Dendritic cell treated with granulocyte-macrophage colony-stimulating factor and Interleukin-4, amounts not matched to agents 40 ng/mL and 50 ng/mL, for 4 days (primary cell): ENCODE measurements at regions not wholly inside any gene's neighbourhood (a gene's known extent, or its start where the extent isn't known, plus 50 kb on each side); places are given as distances from the start of the nearest gene placed in this dataset.

Experiments
- H3K27ac Mint-ChIP-seq: one replicate; pipeline ENCODE4 v1.8.0; 2022; ENCODE audit warnings: mild to moderate bottlenecking, mixed read lengths
- H3K27me3 Mint-ChIP-seq: one replicate; pipeline ENCODE4 v1.8.0; 2022; ENCODE audit warnings: mild to moderate bottlenecking, mixed read lengths
- H3K36me3 Mint-ChIP-seq: one replicate; pipeline ENCODE4 v1.8.0; 2022; ENCODE audit warnings: low read depth, mixed read lengths
- H3K4me1 Mint-ChIP-seq: one replicate; pipeline ENCODE4 v1.8.0; 2022; ENCODE audit warnings: low read depth, mixed read lengths
- H3K4me3 Mint-ChIP-seq: one replicate; pipeline ENCODE4 v1.8.0; 2022; ENCODE audit warnings: mild to moderate bottlenecking, moderate library complexity, mixed read lengths
- H3K9me3 Mint-ChIP-seq: one replicate; pipeline ENCODE4 v1.8.0; 2022; ENCODE audit warnings: mixed read lengths
- intact Hi-C: fragments of 100-400 bp; cut with micrococcal nuclease; formaldehyde crosslinking; loops from one replicate; pipeline ENCODE4 v1.15.0; 2022

GRCh38 chr13:39133781-39134180 is 95.5 kb downstream of the NHLRC3 start:
- Mint-ChIP-seq H3K27me3 (no peaks in the 10 kb centered on the region), H3K4me3 (no peak overlapping the region), H3K4me1 (no peaks in the 10 kb centered on the region), H3K27ac (no peak overlapping the region), H3K36me3 (no peaks in the 10 kb centered on the region), H3K9me3 (no peaks in the 10 kb centered on the region)
- intact Hi-C loops = no loop called here

DNA sequence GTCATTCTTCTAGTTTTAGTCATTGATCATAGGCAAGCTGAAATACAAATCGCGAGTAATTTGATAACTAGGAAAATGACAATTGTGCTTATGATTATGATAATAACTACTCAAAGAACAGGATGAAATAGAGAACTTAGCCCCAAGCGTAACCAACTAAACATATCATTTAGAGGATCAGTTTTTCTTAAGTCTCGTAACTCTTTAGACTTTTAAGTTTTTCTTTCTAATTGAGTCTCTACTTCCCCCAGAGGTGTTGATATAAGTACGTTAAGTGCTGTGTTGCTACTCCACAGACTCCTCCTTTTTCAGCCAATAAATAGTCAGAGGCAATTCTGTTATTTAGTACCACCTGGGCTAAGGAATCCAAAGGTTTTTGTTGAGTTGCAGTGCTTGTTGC is 96.3 kb downstream of the NHLRC3 start:
- Mint-ChIP-seq H3K4me1 (no peaks in the 10 kb centered on the region), H3K9me3 (no peaks in the 10 kb centered on the region), H3K27me3 (no peaks in the 10 kb centered on the region), H3K36me3 (no peaks in the 10 kb centered on the region), H3K4me3 (no peak overlapping the region), H3K27ac (no peak overlapping the region)
- intact Hi-C loops = no loop called here

- intact Hi-C loops = loop anchor here (2.0 kb wide), 1 partner anchor 468 kb away; no protein-coding TSS in a partner anchor
- Mint-ChIP-seq H3K4me1 (no peaks in the 10 kb centered on the region), H3K4me3 (no peak overlapping the region), H3K36me3 (no peaks in the 10 kb centered on the region), H3K27ac (no peak overlapping the region), H3K27me3 (no peaks in the 10 kb centered on the region), H3K9me3 (no peaks in the 10 kb centered on the region)
Observed at GRCh38 chr13:39144391-39144790, 106.1 kb downstream of the NHLRC3 start.

DNA sequence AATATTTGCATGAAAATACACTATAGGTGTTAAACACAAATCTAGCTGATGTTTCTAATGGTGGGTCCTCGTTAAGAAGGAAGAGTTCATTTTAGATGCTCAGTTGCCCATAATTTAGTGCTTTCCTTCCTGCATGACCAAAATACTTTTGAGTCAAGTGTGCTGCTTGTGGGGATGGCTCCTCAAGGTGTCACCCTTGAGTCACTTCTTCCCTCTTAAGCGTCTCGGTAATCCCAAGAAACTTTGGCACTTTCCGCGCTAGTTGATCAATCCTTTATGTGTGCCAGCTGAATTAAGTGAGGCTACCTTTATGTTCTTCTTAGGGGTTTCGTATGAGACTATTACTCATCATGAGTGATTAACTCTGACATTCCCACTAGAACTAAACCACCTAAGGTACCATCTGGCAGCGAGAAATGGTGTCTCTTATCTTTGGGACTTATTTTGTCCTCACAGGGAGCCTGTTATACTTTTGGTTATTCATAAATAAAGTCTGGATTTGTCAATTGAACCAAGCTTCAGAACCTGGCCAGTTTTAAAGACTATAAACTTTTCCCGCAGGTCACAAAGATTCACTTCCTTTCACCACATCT is 106.8 kb downstream of the NHLRC3 start:
- intact Hi-C loops = loop anchor here (2.0 kb wide), 1 partner anchor 468 kb away; no protein-coding TSS in a partner anchor
- Mint-ChIP-seq H3K27me3 (no peaks in the 10 kb centered on the region), H3K27ac (no peak overlapping the region), H3K9me3 (no peaks in the 10 kb centered on the region), H3K4me3 (no peak overlapping the region), H3K4me1 (no peaks in the 10 kb centered on the region), H3K36me3 (no peaks in the 10 kb centered on the region)

DNA sequence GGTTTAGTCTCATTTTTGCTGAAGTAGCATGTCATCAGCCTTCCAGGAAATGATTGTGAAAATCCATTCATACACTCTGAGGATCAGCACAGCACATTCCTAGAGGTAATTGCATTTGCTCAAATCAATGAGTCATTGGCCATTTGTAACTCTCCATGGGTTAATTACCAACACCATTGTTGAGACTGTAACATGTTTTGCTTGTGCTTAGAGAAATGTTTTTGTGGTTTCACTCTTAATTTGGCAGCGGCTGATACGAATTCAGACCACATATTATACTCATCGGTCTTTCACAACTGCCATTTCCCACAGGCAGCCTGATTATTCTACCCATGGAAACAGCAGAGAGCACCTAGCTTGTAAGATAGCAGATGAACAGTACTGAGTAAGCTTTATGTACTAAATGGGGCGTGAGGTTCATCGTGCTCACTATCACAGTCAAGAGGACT is 110.3 kb downstream of the NHLRC3 start:
- H3K4me3 Mint-ChIP-seq = no peak overlapping the region
- H3K36me3 Mint-ChIP-seq = no peaks in the 10 kb centered on the region
- no peaks in the 10 kb centered on the region for H3K4me1 Mint-ChIP-seq
- no peaks in the 10 kb centered on the region for H3K9me3 Mint-ChIP-seq
- intact Hi-C loops = no loop called here
- H3K27ac Mint-ChIP-seq = no peak overlapping the region
- H3K27me3 Mint-ChIP-seq = no peaks in the 10 kb centered on the region

- Mint-ChIP-seq H3K36me3 (no peaks in the 10 kb centered on the region), H3K27me3 (no peaks in the 10 kb centered on the region), H3K27ac (no peak overlapping the region), H3K9me3 (no peaks in the 10 kb centered on the region), H3K4me3 (no peak overlapping the region), H3K4me1 (no peaks in the 10 kb centered on the region)
- intact Hi-C loops = no loop called here
Observed at GRCh38 chr13:39149896-39150295, 111.6 kb downstream of the NHLRC3 start.

- H3K9me3 Mint-ChIP-seq = no peaks in the 10 kb centered on the region
- intact Hi-C loops = no loop called here
- H3K4me3 Mint-ChIP-seq = no peak overlapping the region
- H3K27ac Mint-ChIP-seq = no peak overlapping the region
- H3K4me1 Mint-ChIP-seq = no peaks in the 10 kb centered on the region
- H3K27me3 Mint-ChIP-seq = peaks cover 3% of the 10 kb centered on the region
- no peaks in the 10 kb centered on the region for H3K36me3 Mint-ChIP-seq
Observed at GRCh38 chr13:39154041-39154440, 115.8 kb downstream of the NHLRC3 start.

DNA sequence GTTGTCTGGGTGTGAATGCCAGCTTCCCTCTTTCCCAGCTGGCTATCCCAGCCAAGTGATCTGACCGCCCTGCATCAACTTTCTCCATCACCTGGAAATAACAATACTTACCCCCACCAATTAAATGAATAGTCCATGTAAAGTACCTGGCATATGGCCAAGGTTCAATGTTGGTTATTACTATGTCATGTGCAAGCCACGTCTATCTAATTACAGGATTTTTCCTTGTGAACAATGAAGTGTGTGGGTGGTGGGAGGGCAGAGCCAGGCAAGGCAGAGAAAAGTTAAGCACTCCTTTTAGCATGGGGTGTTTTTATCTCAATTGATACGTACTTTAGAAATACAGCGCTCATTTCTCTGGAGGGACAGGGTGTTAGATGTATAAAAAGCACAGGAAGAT is 121.1 kb downstream of the NHLRC3 start:
- Mint-ChIP-seq H3K4me1 (no peaks in the 10 kb centered on the region), H3K9me3 (no peaks in the 10 kb centered on the region), H3K27me3 (peaks cover 5% of the 10 kb centered on the region), H3K4me3 (no peak overlapping the region), H3K36me3 (no peaks in the 10 kb centered on the region), H3K27ac (no peak overlapping the region)
- intact Hi-C loops = no loop called here

DNA sequence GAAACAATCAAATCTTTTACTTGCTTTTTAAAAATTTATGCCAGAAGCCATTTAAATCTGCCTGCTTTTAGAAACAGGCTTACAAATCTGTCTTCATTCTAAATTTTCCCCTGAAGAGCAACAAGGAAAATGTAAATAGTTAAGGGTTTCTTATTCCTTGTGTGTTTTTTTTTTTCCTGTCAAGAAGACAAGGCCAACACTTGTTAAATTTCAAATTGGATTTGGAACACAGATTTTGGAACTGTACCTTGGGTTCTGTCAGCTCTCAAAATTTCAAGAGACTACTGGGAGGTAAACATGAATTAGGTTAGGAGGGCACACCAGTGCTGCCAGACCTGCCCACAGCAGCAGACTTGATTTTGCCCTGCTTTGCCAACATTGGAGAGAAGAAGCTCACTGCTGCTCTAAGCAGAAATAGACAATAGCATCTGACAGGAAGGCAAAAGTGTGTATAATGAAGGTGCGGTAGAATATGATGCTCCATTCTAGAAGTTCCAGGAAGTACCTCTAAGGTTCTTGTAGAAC is 121.7 kb downstream of the NHLRC3 start:
- peaks cover 5% of the 10 kb centered on the region for H3K27me3 Mint-ChIP-seq
- H3K36me3 Mint-ChIP-seq = no peaks in the 10 kb centered on the region
- no peaks in the 10 kb centered on the region for H3K9me3 Mint-ChIP-seq
- H3K27ac Mint-ChIP-seq = no peak overlapping the region
- no peaks in the 10 kb centered on the region for H3K4me1 Mint-ChIP-seq
- H3K4me3 Mint-ChIP-seq = no peak overlapping the region
- intact Hi-C loops = no loop called here

DNA sequence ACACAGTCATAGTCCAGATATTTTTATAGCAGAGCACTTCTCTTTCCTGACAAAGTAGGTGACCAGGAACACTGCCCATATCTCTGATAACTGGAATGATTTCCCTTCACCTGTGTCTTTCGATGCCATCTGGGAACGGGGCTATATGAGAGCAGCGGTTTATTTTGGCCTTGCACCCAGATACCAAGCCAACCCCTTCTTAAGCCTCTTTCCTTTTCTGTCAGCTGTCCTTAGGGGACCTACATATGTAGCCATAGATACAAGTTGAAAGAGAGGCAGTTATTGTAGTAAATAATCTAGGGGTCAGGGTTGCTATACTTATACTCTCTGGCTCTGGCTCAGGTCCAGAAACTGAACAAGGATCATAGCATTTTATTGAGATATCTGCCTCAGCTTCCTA is 128.8 kb downstream of the NHLRC3 start:
- Mint-ChIP-seq H3K4me3 (no peak overlapping the region), H3K9me3 (no peaks in the 10 kb centered on the region), H3K27ac (no peak overlapping the region), H3K36me3 (no peaks in the 10 kb centered on the region), H3K27me3 (no peaks in the 10 kb centered on the region), H3K4me1 (no peaks in the 10 kb centered on the region)
- intact Hi-C loops = no loop called here

DNA sequence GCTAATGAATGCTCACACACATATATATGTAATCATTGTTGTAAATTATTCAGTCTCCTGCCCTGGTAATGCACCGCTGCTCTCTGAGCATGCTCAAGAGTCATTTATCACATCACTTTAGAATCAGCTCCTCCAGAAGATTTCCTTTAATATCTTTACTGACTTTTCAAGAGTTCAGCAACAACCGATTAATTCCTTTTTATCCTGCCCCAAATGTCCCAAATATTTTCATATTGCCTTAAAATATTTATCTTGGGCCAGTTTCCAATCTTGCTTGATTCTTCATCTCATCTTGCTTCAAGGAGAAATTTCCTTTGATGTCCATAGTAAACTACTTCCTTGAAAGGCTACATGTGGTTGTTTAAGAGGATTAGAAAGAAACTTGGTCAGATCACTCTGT is 132.5 kb downstream of the NHLRC3 start:
- H3K36me3 Mint-ChIP-seq = no peaks in the 10 kb centered on the region
- no peak overlapping the region for H3K4me3 Mint-ChIP-seq
- H3K4me1 Mint-ChIP-seq = no peaks in the 10 kb centered on the region
- intact Hi-C loops = no loop called here
- no peaks in the 10 kb centered on the region for H3K27me3 Mint-ChIP-seq
- H3K9me3 Mint-ChIP-seq = no peaks in the 10 kb centered on the region
- no peak overlapping the region for H3K27ac Mint-ChIP-seq

DNA sequence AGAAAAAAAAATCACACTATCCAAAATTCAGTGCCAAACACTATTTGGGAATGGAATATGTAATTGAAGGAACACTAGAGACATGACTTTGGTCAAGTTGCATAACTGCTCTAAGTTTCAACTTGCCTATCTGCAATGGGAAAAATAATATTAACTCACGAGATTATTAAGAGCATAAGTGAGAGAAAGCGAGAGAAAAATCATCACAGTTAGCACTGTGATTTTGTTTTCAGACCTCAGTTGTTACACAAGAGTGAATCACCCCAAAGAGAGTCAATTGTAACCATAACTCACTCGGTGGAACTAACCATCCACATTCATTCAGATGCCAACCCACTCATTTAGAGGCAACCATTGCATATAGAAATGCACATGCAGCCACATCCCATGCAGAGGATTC is 147.1 kb downstream of the NHLRC3 start:
- H3K4me3 Mint-ChIP-seq = no peak overlapping the region
- H3K36me3 Mint-ChIP-seq = no peaks in the 10 kb centered on the region
- no peaks in the 10 kb centered on the region for H3K9me3 Mint-ChIP-seq
- intact Hi-C loops = no loop called here
- H3K4me1 Mint-ChIP-seq = no peaks in the 10 kb centered on the region
- no peak overlapping the region for H3K27ac Mint-ChIP-seq
- H3K27me3 Mint-ChIP-seq = peaks cover 2% of the 10 kb centered on the region

GRCh38 chr13:39186205-39186875 is 148.1 kb downstream of the NHLRC3 start:
- no peaks in the 10 kb centered on the region for H3K27me3 Mint-ChIP-seq
- H3K36me3 Mint-ChIP-seq = no peaks in the 10 kb centered on the region
- H3K27ac Mint-ChIP-seq = no peak overlapping the region
- no peaks in the 10 kb centered on the region for H3K9me3 Mint-ChIP-seq
- intact Hi-C loops = no loop called here
- H3K4me3 Mint-ChIP-seq = no peak overlapping the region
- no peaks in the 10 kb centered on the region for H3K4me1 Mint-ChIP-seq

- Mint-ChIP-seq H3K27ac (no peak overlapping the region), H3K9me3 (no peaks in the 10 kb centered on the region), H3K36me3 (no peaks in the 10 kb centered on the region), H3K27me3 (peaks cover 1% of the 10 kb centered on the region), H3K4me1 (no peaks in the 10 kb centered on the region), H3K4me3 (no peak overlapping the region)
- intact Hi-C loops = no loop called here
Observed at GRCh38 chr13:39189778-39190177, 151.5 kb downstream of the NHLRC3 start.
